HS-27A (cell line): ENCODE measurements at regions not wholly inside any gene's neighbourhood (a gene's known extent, or its start where the extent isn't known, plus 50 kb on each side); places are given as distances from the start of the nearest gene placed in this dataset.
"Not testable (repeated sequence)": the region's sequence is repeated elsewhere in the genome, so short reads cannot be mapped to it uniquely, and the experiment has no call there.

Experiments
- DNase-seq: peaks from one replicate; pipeline ENCODE4 v3.0.0-alpha.2; 2012; ENCODE audit warnings: low read depth, missing footprints

GRCh38 chr12:89856431-89856830 lies 147.8 kb upstream of the ATP2B1 start:
- DNase-seq, result no peak

- DNase-seq, result no peak
These were observed 140.1 kb upstream of the ATP2B1 start for GRCh38 chr12:89848732-89849131.

DNA sequence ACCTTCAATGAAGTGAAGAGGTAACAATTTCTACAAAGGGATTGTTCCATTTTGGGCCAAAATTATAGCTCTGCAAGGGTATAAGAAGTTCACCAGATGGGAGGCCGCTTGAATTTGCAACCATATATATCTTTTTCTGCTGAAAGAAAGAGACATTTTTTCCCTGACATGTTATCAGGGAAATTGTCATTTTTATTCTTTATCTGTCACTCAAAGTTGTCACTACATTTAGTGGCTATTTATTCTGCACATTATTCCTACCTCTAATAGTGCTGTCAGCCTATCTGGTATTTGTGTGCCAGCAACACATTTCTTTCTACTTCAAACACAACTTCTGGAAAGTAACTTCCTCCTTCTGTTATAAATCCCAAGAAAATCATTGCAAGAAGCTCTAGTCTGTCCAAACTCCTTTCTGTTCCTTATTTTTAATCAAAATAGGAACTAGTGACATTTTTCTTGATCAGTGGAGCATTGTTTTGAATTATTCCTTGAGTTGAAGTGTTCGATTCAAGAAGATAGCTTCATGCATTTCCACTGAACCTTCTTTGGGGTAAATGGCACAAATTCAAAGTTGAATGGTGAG lies 137.9 kb upstream of the ATP2B1 start:
- no peak for DNase-seq

DNA sequence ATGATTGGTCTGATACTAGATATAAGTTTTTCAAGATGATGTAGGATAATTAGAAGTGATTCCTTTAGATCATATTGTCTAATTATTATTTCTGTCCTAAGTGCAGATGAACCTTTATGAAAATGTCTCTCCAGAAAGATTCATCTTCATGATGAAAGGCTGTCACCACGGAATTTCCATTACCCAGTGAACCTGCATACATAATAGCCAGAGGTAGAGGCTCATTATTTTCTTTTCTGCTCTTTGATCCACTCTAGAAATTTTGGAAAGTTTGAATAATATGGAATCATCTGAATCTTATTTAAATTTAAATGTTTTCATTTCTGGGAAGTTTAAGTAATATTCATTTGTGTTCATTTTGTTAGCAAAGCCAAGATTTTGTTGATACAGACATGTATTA lies 137.1 kb upstream of the ATP2B1 start:
- DNase-seq, result no peak

DNA sequence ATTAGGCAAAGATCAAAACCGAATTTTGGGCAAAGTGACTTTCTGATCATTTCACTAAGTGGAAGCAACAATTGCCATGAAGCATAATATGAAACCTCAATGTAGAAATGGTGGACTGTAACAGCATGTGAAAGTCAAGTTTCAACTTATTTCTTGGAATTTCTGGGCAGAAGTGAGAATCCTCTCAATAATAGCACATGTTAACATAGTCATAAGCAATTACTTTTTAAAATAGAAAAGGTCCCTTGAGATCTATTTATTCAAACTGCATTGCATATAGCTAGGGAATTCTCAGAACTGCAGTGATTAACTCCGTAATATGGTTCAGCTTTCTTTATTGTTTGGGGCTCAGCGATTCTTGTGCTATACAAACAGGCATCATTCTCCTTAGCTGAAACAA lies 136.7 kb upstream of the ATP2B1 start:
- DNase-seq, result no peak

- DNase-seq, result no peak
These were observed 135.9 kb upstream of the ATP2B1 start for GRCh38 chr12:89844539-89844938.

GRCh38 chr12:89840162-89840922 lies 131.7 kb upstream of the ATP2B1 start:
- no peak for DNase-seq

DNA sequence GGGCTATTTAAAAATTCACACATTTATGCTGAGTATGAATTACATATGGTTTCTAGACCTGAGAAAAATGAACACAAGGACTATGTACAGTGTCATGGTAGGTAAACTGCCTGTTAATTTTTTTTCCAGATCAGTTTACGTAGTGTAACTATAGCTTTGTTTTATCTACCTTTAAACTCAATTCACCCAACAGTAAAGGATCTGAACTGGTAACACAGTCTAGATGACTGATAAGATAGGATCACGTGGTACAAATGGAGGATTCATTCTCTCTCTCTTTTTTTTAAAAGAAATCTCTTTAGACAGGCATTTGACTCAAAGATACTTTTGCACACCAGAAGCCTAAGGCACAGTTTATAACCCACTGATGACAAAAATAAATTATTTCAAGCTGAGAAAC lies 130.8 kb upstream of the ATP2B1 start:
- DNase-seq, result no peak

GRCh38 chr12:89838833-89839232 lies 130.2 kb upstream of the ATP2B1 start:
- no peak for DNase-seq

DNA sequence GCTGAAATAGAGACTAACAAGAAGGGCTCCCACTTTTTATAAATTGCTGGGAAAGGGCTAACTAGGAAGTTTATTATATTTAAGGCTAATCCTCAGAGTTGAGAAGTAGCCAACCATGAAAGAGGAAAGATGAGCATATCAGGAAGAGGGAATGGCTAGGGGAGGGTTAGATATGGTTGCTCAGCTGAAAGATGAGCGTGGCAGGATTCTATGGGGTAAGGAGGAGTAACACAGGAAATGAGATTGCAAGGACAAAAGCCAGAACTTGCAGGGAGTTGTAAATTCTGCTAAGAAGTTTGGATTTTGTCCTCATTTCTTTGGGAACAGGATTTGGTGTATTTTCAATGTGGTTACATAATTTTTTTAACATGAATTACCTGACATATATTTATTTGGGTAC lies 127.4 kb upstream of the ATP2B1 start:
- DNase-seq, result no peak

- no peak for DNase-seq
These were observed 126.0 kb upstream of the ATP2B1 start for GRCh38 chr12:89834676-89835075.

DNA sequence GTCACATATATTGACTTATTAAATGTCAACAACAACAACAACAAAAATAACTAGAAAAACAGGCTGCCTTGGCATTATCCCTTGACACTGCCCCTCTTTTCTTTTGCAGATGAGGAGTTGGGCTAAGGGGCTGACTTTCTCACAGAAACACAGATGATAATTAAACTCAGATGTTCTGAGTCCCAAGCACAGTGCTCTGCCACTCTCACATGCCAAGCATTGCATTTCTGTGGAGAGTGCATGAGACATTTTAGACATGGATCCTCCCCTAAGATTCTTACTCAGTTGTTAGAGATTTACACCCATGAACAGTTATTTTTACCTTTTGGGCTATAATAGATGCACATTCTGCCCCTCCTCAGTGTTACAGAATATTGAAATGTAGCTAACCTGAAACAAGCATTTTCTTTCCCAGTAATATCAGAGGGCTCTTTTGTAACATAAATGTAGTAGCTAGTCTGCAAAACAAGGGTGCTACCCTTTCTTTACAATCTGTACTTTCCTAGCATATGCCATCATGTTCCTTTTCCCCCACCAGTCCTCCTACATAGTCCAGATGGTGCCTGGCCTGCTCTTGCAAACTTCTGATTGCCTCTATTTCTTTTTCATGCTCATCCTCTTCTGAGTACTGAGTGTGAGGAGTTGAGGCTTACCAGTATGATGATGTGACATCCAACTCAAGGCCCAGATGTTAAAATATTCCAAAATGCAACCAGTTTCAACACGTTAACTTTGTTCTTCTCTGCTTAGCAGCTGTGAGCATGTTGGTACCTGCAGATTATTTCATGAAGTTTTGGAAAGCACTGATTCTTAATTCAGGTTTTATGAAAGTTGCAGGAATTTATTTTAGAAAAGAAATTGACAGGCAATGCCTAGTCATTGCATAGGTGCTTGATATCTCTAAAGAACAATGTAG lies 125.0 kb upstream of the ATP2B1 start:
- no peak for DNase-seq

DNA sequence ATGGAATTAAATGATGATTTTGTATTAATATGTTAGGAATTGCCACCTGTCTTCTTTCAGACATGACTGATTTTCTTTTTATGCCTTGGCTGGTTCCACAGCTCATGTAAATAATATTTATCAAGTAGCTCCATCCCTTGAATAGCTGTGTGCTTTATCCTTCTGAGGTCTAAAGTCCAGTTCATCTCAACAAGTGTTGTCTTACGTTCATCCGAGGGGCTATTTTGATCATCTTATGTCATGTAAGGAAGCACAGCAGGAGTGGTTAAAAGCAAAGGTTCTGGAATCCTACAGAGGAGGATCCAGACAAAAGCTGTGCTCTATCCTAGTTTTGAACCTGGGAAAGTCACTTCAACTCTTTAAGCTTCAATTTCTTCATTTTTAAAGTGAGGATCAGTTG lies 123.7 kb upstream of the ATP2B1 start:
- DNase-seq, result no peak

GRCh38 chr12:89831310-89832095 lies 122.9 kb upstream of the ATP2B1 start:
- no peak for DNase-seq

DNA sequence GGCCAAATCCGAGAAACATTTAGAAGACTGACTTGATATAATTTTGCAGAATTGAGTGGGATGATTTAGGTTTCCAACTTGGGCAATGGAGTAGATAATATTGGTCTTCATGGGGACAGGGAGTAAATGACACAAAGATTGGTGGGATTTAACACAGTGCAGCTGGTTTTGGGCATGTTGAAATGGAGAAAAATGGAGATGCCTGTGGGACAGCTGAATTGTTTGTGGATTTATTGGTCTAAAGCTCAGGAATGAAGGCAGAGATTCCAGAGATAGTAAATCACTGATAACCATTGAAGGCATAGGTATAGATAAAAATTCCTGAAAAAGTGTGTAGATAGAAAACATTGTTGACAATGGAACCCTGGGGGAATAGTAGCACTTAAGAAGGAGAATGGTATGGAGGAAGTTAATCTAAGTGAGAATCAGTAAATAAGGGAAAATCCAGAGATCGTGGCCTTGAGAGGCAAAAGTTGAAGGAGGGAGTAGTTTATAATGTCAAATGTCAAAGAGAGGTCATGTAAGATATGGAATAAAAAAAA lies 120.9 kb upstream of the ATP2B1 start:
- DNase-seq, result no peak

GRCh38 chr12:89828575-89828974 lies 119.9 kb upstream of the ATP2B1 start:
- no peak for DNase-seq

- DNase-seq, result no peak
These were observed 119.0 kb upstream of the ATP2B1 start for GRCh38 chr12:89827592-89827991.

DNA sequence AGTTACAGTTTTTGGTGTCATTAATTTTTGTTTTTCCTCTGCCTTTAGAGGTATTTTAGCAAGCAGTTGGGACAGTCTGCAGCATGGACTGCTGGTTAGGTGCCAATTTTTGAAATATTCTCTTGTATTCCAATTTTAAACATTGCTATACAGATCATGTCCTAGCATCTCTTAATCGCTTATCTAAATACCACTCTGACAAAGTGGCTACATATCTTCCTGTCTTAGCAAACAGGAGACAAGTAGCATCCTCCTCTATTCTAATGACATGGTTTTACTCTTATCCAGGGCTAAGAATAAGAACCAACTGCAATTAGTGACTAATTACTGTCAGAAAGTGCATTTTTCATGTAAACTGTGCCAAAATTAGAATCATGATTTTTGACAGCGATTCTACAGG lies 117.8 kb upstream of the ATP2B1 start:
- no peak for DNase-seq

GRCh38 chr12:89825591-89826449 lies 117.2 kb upstream of the ATP2B1 start:
- no peak for DNase-seq

DNA sequence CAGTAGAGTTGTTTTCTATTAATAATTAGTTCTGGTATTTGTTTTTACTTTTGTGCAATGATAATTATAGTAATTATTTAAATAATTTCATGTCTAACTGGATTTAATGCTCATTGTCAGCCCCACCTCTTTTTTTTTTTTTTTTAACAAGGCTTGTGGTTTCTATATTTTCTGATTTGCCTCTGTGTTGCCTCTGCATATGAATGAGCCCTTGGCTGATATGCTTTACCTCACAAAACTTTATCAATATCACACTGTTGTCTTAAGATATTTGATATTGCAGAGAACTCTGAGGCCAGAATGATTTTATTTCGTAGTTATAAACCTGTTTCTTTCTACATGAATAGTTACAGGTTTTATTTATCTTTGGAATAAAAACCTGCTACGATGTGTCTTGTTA lies 116.2 kb upstream of the ATP2B1 start:
- DNase-seq, result no peak

GRCh38 chr12:89822992-89823391 lies 114.4 kb upstream of the ATP2B1 start:
- not testable (repeated sequence) for DNase-seq
